ENCODE measurements at regions not wholly inside any gene's neighbourhood (a gene's known extent, or its start where the extent isn't known, plus 50 kb on each side); places are given as distances from the start of the nearest gene placed in this dataset.

GRCh38 chr21:37967036-37967435 is 50.8 kb upstream of the KCNJ6 start:
- DNase-seq (ENCODE audit: low read depth) = no peak

GRCh38 chr21:37968744-37969143 is 52.5 kb upstream of the KCNJ6 start:
- DNase-seq (ENCODE audit: low read depth) = no peak

GRCh38 chr21:37970548-37970947 is 54.3 kb upstream of the KCNJ6 start:
- DNase-seq (ENCODE audit: low read depth) = no peak

- DNase-seq (ENCODE audit: low read depth) = no peak
These were observed 55.2 kb upstream of the KCNJ6 start for GRCh38 chr21:37971390-37971950.

GRCh38 chr21:37974081-37974480 is 57.8 kb upstream of the KCNJ6 start:
- no peak for DNase-seq (ENCODE audit: low read depth)

GRCh38 chr21:37982496-37983318 is 66.5 kb upstream of the KCNJ6 start:
- DNase-seq (ENCODE audit: low read depth) = no peak

DNA sequence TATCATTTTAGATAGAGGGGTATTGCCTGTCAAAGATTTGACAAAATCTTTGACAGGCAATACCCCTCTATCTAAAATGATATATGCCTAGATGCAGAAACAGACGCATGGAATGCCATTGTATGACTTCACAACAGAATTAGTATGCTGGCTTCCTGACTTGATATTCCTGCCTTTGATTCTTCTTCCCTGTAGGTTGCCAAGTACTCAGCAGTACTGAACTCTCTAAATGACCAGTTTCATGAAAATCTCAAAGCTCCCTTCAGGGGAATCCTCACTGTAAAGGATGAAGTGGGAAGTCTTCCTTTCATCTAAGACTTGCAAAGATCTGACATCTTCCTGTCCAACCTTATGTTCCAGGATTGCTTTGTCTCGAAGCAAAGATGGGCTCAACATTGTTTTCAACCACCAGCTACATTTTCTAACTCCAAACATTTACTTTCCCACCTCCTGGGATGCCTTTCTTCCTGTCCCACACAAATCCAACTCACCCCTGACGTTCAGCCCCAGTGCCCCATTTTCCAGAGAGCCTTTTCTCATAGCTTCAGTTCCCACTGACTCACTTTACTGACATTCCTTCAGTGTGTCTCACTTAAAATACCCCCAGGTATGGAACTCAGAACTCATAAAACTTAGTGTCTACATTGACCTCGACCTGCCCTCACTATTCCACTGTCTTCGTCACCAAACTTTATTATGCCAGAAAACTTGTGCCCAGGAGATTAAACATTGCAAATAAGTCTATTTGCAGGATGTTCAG is 67.3 kb upstream of the KCNJ6 start:
- no peak for DNase-seq (ENCODE audit: low read depth)

DNA sequence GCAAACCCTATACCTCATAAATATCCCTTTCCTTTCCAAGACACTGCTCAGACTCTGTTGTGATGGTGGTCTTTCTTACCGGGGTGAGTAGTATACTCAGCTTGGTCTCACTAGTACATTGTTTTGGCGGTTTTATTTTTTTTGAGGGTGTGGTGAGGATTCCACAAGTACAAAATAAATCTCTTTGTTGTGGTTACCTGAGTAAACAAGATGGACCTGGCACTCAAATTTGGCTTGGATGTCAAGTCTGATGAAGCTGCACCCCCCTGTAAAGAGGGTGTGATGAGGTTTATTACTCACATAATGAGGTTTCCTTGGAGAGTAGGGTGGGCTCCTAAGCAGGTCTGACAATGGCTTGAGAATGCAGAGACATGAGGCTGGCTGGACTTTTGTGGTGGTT is 68.2 kb upstream of the KCNJ6 start:
- no peak for DNase-seq (ENCODE audit: low read depth)

DNA sequence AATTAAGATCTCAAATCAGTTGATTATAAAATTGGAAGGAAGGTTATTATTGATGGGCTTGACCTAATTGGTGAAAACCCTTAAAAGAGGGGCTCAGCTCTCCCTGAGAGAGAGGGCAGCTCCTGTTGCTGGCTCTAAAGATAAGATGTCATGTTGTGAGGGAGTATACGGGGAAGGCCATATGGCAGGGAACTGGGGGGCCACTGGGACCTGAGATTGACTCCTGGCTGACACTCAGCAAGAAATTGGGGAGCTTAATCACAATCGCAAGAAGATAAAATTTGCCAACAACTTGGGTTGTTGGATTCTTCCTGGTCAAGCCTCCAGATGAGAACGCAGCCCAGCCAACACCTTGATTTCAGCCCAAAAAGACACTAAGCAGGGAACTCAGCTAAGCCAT is 69.7 kb upstream of the KCNJ6 start:
- no peak for DNase-seq (ENCODE audit: low read depth)

DNA sequence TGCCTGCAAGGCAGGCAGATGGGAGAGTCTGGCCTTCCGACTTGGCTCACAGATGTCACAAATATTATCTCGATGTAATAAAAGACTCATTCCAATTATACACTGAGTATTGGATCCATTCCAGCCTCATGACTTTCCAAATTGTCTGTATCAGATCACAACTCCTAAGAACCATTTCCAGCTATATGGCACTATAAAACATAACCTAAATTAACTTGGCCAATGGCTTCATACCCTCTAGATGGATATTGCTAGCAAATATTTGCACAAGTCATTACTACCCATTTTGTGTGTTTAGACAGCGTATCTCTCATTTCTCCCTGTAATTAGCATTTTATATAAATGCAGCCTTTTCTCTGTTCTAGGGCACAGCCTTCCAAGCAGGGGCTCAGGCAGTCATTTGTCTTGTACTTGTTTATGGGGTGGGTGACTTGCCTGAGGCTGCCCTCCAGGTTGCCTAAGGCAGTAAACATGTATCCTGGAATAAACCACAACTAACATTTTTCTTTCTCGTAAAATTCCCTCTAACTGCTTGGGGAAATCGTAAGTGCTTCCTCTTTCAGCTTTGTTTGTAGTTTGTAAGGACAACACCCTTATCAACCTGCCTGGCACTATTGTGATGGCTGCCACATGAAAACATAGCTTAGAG is 70.6 kb upstream of the KCNJ6 start:
- no peak for DNase-seq (ENCODE audit: low read depth)

DNA sequence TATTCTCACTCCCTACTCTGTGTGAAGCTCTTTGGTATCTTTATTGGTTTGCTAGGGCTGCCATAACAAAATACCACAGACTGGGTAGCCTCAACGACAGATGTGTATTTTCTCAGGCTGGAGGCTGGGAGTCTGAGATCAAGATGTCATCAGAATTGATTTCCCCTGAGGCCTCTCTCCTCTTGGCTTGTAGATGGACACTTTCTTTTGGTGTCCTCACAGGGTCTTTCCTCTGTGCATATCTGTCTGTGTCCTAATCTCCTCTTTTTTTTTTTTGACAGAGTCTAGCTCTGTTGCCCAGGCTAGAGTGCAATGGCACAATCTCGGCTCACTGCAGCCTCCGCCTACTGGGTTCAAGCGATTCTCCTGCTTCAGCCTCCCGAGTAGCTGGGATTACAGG is 71.4 kb upstream of the KCNJ6 start:
- no peak for DNase-seq (ENCODE audit: low read depth)

DNA sequence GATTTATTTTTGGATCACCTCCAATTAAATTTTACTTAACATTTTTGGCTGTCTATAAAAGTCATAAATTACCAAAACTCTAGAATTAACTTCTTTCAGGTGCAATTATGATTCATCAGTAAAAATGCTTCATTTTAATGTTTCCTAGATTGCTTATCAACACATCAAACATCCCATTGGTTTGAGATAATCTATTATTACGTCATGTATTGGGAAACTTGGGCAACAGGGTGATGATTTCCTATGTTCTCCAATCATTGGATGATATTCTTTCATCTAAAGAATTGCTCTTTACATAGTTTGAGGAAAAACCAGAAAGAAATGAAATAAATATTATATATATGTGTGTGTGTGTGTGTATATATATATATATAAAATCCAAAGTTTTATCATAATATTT is 76.8 kb upstream of the KCNJ6 start:
- no peak for DNase-seq (ENCODE audit: low read depth)

- no peak for DNase-seq (ENCODE audit: low read depth)
These were observed 78.0 kb upstream of the KCNJ6 start for GRCh38 chr21:37994211-37994610.

GRCh38 chr21:38012672-38013071 is 96.4 kb upstream of the KCNJ6 start:
- no peak for DNase-seq (ENCODE audit: low read depth)

DNA sequence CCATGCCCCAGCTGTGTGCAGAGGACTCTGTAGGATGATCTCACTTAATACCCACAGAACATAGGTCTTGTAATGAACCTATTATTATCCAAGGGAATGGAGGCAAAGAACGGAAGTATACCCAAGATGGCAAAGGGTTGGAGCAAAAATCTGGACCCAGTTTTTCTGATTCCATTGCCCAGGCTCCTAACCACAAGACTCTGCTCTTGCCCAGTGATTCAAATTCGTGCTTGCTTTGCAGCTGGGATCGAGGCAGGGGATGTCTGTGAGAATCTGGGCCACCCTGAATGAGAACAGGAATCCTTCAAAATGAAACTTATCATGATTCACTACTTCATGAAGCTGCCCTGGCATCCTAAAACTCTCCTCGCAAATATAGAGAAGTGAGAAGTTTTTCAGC is 97.5 kb upstream of the KCNJ6 start:
- no peak for DNase-seq (ENCODE audit: low read depth)

- no peak for DNase-seq (ENCODE audit: low read depth)
These were observed 98.0 kb upstream of the KCNJ6 start for GRCh38 chr21:38014298-38014697.

DNA sequence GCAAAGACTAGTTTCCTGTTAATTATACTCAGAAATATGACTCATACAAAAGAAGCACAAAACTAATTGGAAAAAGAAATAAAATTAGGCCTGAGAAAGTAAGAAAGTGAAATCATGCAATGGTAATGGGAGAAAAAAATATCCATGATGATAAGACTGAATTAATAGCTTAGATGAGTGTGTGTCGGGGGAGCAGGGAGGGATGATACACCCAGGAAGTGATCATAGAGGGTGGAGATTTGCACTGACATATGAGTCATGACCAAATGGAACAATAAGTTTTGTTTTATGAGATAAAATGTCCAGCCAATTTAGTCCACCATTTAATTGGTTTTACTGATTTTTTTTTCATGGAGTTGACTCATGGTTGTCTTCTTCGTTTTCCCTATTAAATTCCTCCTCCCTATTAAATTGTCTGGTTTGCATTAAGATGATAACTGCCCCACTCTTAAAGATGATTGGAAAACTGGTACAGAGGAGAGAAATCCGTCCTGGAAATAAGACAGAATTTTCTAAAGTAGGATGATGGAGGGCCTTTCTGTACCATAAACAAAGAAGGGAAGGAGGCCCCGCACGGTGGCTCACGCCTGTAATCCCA is 111.7 kb upstream of the KCNJ6 start:
- no peak for DNase-seq (ENCODE audit: low read depth)

DNA sequence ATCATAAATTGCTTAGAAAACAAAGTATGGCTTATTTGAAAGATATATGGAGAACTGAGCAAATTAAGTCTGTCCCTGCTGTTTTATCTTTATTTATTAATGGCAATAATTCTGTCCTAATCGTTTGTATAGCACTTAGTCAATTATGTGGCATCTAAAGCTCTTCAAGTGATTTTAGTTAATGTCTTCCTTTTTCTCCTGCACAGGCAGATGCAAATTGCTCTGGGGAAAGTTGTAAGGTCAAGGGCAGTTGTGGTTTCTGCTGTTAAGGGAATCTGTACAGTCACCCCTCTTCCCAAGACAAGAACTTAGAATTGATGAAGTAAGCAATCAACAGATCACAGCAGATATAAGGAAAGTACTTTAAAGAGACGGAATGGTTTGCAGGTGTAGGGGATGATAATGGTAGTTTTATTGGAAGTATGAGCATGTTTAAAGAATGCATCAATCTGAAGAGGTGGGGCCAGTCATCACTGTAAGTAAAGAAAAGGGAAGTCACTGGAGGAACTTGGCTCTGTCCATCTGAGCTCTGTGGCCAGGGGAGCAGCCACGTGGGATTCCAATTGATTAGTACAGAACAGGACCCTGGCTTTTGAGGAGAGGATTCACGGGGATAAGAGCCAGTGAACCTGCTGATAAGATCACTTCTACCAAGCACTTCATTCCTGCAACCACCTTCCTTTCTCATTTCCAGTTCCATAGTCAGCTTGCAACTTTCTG is 116.0 kb upstream of the KCNJ6 start:
- DNase-seq (ENCODE audit: low read depth) = no peak

- no peak for DNase-seq (ENCODE audit: low read depth)
These were observed 119.8 kb upstream of the KCNJ6 start for GRCh38 chr21:38036016-38036415.

DNA sequence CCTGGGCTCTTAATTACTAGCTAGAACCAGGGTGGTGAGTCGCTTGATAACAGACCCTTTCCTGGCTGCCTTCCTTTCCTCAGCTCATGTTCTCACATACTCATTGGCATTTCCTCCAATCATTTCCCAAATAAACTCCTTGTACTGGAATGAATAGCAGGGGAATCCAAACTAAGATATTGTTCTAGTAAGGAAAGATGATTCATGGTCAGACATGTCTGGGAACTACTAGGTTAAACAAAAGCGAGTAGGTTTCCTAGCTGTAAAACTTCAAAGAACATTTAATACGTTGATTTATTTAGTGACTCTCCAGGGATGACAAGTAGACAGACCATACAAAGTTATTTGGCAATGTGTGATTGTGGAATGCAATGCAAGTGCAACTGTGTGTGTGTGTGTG is 121.2 kb upstream of the KCNJ6 start:
- DNase-seq (ENCODE audit: low read depth) = no peak

GRCh38 chr21:38039369-38039768 is 123.1 kb upstream of the KCNJ6 start:
- DNase-seq (ENCODE audit: low read depth) = no peak

- no peak for DNase-seq (ENCODE audit: low read depth)
These were observed 123.6 kb upstream of the KCNJ6 start for GRCh38 chr21:38039841-38040240.

Measured in stimulated activated CD4-positive, alpha-beta T cell treated with anti-CD3 and anti-CD28 coated beads, Interleukin-2, amount 100 ng/mL, for 4 hours (primary cell).